Muscle of leg (tissue), 3 donors: ENCODE measurements at regions not wholly inside any gene's neighbourhood (a gene's known extent, or its start where the extent isn't known, plus 50 kb on each side); places are given as distances from the start of the nearest gene placed in this dataset.

Experiments
- DNase-seq: peaks from one replicate; pipeline ENCODE4 v3.0.0; 2013
- H3K27ac ChIP-seq: one replicate; pipeline ENCODE4 v1.5.1; 2013; ENCODE audit warnings: mild to moderate bottlenecking, low read length, control low read depth
- H3K27me3 ChIP-seq: one replicate; pipeline ENCODE4 v1.6.1; 2013; ENCODE audit warnings: low read length; ENCODE audit not compliant: control insufficient read depth, insufficient read depth
- H3K36me3 ChIP-seq: one replicate; pipeline ENCODE4 v1.6.1; 2013; ENCODE audit warnings: low read length; ENCODE audit not compliant: control insufficient read depth, insufficient read depth
- H3K4me1 ChIP-seq: one replicate; pipeline ENCODE4 v1.6.1; 2013; ENCODE audit warnings: low read length; ENCODE audit not compliant: control insufficient read depth, insufficient read depth
- H3K4me3 ChIP-seq: one replicate; pipeline ENCODE4 v1.5.1; 2013; ENCODE audit warnings: low read length, control low read depth
- H3K9me3 ChIP-seq: replicated peaks from 2 replicates; pipeline ENCODE4 v1.6.1; 2013; ENCODE audit warnings: low read depth, low read length; ENCODE audit not compliant: control insufficient read depth
- WGBS: methylation state at CpG from one replicate; pipeline ENCODE4 v1.1.5; 2013; ENCODE audit warnings: missing lambda C conversion rate; ENCODE audit not compliant: insufficient coverage; 5-methylcytosine and 5-hydroxymethylcytosine counted together

GRCh38 chr7:10579561-10579960, 394.1 kb upstream of the PHF14 start:
- H3K9me3 ChIP-seq: no peaks in the 10 kb centered on the region
- no peaks in the 10 kb centered on the region for H3K4me1 ChIP-seq
- no peak for DNase-seq
- H3K27me3 ChIP-seq: no peaks in the 10 kb centered on the region
- H3K36me3 ChIP-seq: no peaks in the 10 kb centered on the region
- WGBS: no CpG with 5 or more reads among the region's 3 CpGs
- no peak overlapping the region for H3K27ac ChIP-seq
- H3K4me3 ChIP-seq: no peak overlapping the region

DNA sequence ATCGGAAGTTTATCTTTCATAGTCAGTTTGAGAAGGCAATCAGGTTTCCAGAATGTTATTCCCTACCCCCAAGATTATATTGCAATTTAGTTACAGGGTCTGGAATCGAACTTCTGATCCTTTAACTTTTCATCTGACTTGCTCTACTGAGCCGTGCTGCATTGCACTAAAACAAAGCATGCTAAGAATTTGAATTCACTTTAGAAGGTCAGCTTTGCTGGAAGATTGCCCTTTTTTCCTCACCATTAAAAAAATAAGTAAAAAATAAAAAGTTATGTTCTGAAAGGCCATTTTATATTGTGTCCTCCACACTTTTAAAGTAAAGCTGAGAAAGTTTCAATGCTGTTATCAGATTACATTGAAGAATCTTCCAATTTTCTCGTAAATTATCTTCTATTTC, 388.8 kb upstream of the PHF14 start:
- Histone ChIP-seq H3K4me1 (no peaks in the 10 kb centered on the region), H3K27me3 (no peaks in the 10 kb centered on the region), H3K27ac (no peak overlapping the region), H3K9me3 (no peaks in the 10 kb centered on the region), H3K36me3 (no peaks in the 10 kb centered on the region), H3K4me3 (no peak overlapping the region)
- no CpG with 5 or more reads among the region's 4 CpGs for WGBS
- no peak for DNase-seq

DNA sequence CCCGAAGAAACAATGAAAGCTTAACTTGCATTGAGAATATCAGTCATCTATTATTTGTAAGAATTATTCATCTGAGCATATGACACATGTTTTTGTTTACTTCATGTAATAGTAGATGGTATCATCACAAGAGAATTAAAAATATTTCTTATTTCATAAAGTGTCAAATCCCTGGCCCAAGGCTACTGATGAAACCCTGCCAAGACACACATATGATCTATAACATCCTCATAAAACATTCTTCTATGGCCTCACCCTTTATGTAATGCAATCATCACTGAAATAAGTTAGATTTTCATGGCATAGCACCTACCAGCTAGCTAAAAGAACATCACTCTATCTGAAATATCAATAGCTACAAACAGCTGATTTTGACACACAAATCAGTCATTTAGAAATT, 385.6 kb upstream of the PHF14 start:
- Histone ChIP-seq H3K4me3 (no peak overlapping the region), H3K4me1 (no peaks in the 10 kb centered on the region), H3K9me3 (no peaks in the 10 kb centered on the region), H3K27me3 (no peaks in the 10 kb centered on the region), H3K36me3 (no peaks in the 10 kb centered on the region), H3K27ac (no peak overlapping the region)
- WGBS: no CpG with 5 or more reads among the region's 1 CpG
- no peak for DNase-seq

DNA sequence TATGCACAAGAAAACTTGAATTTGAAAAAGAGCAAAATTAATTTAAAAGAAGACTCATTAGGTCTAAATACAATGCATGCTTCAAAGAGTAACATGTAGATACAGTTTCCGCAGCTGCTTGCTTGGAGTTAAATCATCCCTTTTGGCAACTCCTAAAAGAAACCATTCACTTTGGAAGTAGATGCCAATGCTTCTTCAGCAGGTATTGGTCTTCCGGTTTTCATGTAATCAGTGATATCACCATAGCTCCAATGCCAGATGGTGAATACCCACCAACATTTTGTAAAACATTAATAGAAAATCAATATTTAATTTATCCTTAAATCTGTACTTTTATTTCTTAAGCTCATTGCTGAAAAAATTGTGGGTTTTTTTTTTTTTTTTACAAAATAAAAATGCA, 381.1 kb upstream of the PHF14 start:
- no CpG with 5 or more reads among the region's 2 CpGs for WGBS
- Histone ChIP-seq H3K27ac (no peak overlapping the region), H3K4me1 (no peaks in the 10 kb centered on the region), H3K36me3 (no peaks in the 10 kb centered on the region), H3K27me3 (no peaks in the 10 kb centered on the region), H3K4me3 (no peak overlapping the region), H3K9me3 (no peaks in the 10 kb centered on the region)
- DNase-seq: no peak

DNA sequence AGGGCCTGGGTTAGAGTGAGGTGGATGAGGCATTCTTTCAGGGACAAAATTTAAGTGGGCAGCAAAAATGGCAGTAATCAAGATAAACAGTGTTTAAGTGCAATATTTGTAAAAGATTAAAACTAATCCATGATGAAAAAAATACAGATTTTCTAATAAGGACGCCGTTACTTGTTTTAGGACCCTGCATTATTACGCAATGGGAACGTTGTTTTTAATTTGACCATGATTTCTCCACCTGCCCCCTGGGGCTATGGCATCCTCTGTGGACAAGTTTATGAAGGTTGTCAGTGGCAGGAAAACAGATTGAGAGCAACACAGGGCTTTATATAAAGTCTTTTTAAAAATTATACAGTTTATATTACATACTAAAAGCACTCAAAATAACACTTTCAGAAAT, 380.6 kb upstream of the PHF14 start:
- Histone ChIP-seq H3K27me3 (no peaks in the 10 kb centered on the region), H3K27ac (no peak overlapping the region), H3K9me3 (no peaks in the 10 kb centered on the region), H3K4me3 (no peak overlapping the region), H3K36me3 (no peaks in the 10 kb centered on the region), H3K4me1 (no peaks in the 10 kb centered on the region)
- WGBS: no CpG with 5 or more reads among the region's 4 CpGs
- no peak for DNase-seq

- Histone ChIP-seq H3K27ac (no peak overlapping the region), H3K9me3 (no peaks in the 10 kb centered on the region), H3K36me3 (no peaks in the 10 kb centered on the region), H3K4me1 (no peaks in the 10 kb centered on the region), H3K4me3 (no peak overlapping the region), H3K27me3 (no peaks in the 10 kb centered on the region)
- DNase-seq: no peak
- no CpG with 5 or more reads among the region's 2 CpGs for WGBS
These were observed 376.8 kb upstream of the PHF14 start for GRCh38 chr7:10596827-10597226.

DNA sequence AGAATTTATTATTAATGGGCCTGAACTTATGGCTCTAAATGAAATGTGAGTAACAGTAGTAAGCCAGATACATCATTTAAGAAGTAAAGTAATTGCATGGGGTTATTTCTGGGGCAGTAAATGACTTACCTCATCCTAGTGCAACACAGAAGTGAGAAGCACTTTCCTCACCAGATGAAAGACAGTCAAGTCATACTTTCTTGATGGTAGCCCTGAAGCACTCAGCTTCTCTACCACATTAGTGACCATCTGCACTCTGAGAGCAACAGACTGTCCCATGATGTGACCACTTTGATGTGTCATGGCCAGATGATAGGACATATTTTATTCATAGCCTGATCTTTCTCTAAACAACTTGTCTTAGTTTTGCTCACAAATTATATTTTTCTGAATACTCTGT, 369.5 kb upstream of the PHF14 start:
- no peaks in the 10 kb centered on the region for H3K27me3 ChIP-seq
- H3K27ac ChIP-seq: no peak overlapping the region
- H3K4me3 ChIP-seq: no peak overlapping the region
- no peaks in the 10 kb centered on the region for H3K36me3 ChIP-seq
- H3K4me1 ChIP-seq: no peaks in the 10 kb centered on the region
- H3K9me3 ChIP-seq: no peaks in the 10 kb centered on the region
- no peak for DNase-seq

GRCh38 chr7:10612950-10613349, 360.7 kb upstream of the PHF14 start:
- H3K36me3 ChIP-seq: no peaks in the 10 kb centered on the region
- no peak overlapping the region for H3K4me3 ChIP-seq
- DNase-seq: no peak
- no peak overlapping the region for H3K27ac ChIP-seq
- H3K27me3 ChIP-seq: no peaks in the 10 kb centered on the region
- no peaks in the 10 kb centered on the region for H3K9me3 ChIP-seq
- H3K4me1 ChIP-seq: no peaks in the 10 kb centered on the region

- no peak for DNase-seq
- H3K9me3 ChIP-seq: no peaks in the 10 kb centered on the region
- no peaks in the 10 kb centered on the region for H3K27me3 ChIP-seq
- no peaks in the 10 kb centered on the region for H3K36me3 ChIP-seq
- WGBS: no CpG with 5 or more reads among the region's 3 CpGs
- no peaks in the 10 kb centered on the region for H3K4me1 ChIP-seq
- no peak overlapping the region for H3K27ac ChIP-seq
- no peak overlapping the region for H3K4me3 ChIP-seq
These were observed 354.7 kb upstream of the PHF14 start for GRCh38 chr7:10618953-10619352.

GRCh38 chr7:10632712-10633111, 341.0 kb upstream of the PHF14 start:
- Histone ChIP-seq H3K4me3 (no peak overlapping the region), H3K36me3 (no peaks in the 10 kb centered on the region), H3K27me3 (no peaks in the 10 kb centered on the region), H3K27ac (no peak overlapping the region), H3K9me3 (no peaks in the 10 kb centered on the region), H3K4me1 (no peaks in the 10 kb centered on the region)
- no peak for DNase-seq
- WGBS: no CpG with 5 or more reads among the region's 1 CpG

GRCh38 chr7:10634239-10634638, 339.4 kb upstream of the PHF14 start:
- H3K36me3 ChIP-seq: no peaks in the 10 kb centered on the region
- no peak overlapping the region for H3K27ac ChIP-seq
- WGBS: no CpG with 5 or more reads among the region's 2 CpGs
- no peaks in the 10 kb centered on the region for H3K9me3 ChIP-seq
- H3K4me1 ChIP-seq: no peaks in the 10 kb centered on the region
- H3K4me3 ChIP-seq: no peak overlapping the region
- no peak for DNase-seq
- no peaks in the 10 kb centered on the region for H3K27me3 ChIP-seq
